Activated CD4-positive, CD25-positive, alpha-beta regulatory T cell treated with anti-CD3 and anti-CD28 coated beads, Interleukin-2, amount 50 U/mL, for 24 hours (primary cell): ENCODE measurements at regions not wholly inside any gene's neighbourhood (a gene's known extent, or its start where the extent isn't known, plus 50 kb on each side); places are given as distances from the start of the nearest gene placed in this dataset.
"Not testable (repeated sequence)": the region's sequence is repeated elsewhere in the genome, so short reads cannot be mapped to it uniquely, and the experiment has no call there.

Experiments
- ATAC-seq, 2 donors: fragments of 150-1000 bp; cut with Tn5 transposase; one replicate each; pipeline ENCODE4 v1.10.0; 2021; ENCODE audit warnings: mild to moderate bottlenecking in 1 of 2, moderate library complexity in 1 of 2

DNA sequence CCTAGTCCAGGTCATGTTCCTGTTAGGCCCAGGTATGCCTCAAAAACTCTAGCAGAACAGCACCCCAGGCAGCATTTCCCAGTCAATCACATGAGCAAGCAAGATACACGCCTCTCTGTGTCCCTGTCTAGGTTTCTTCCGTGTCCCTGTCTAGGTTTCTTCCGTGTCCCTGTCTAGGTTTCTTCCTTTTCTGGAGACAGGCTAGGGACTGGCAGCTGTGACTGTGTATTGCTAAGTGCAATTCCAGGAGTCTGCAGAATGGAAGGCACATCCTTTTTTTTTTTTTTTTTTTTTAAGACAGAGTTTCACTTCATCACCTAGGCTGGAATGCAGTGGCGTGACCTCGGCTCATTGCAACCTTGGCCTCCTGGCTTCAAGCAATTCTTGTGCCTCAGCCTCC, 77.6 kb downstream of the SETD4 start:
- ATAC-seq: no peak

DNA sequence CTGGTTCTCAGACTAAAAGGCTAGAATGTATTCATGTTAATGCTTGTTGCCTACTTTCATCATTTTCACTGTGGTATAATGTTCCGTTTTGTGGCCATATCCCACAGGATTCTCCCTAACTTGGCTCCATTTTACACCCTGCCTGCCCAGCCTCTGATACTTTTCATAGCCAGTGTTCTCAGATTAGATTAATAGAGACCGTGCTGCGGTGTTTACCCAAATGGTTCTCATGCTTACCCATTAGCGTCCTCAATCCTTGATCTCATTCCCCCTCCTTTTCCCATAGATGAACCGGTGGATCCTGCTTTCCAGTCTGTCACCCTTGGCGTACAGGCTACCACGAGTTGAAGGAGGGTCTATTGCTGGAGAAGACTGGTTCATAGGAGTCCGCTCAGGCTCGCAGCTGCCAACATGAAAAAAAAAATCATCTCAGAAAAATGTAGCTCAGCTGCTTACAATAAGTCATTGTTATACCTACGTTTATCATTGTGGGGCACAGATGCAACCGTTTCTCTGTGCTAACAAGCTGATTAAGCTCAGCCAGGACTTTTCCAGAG, 78.7 kb downstream of the SETD4 start:
- ATAC-seq: no peak

DNA sequence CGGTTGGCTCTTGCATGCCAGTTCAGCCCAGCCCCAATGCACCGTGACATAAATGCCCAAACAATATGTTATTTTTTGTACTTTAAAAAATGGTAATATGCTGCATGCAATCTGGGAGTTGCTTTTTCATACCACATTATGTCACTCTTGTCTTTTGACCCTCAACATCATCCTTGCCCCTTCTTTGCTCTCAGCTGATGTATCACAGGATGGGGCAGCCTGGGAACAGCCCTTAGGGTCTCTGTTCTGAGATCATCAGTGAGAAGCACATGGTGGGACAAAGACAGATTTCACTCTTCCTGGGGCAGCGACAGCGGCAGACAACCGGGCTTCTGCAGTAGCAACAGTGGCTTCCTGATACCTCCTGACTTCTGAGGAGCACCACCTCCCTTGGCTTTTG, 79.5 kb downstream of the SETD4 start:
- no peak for ATAC-seq

DNA sequence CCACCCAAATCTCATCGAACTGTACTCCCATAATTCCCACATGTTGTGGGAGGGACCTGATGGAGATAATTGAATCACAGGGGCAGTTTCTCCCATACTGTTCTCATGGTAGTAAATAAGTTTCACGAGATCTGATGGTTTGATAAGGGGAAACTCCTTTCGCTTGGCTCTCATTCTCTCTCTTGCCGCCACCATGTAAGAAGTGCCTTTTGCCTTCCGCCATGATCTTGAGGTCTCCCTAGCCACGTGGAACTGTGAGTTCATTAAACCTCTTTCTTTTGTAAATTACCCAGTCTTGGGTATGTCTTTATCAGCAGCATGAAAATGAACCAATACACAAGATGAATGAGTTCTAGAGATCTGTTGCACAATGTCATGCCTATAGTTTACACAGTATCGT, 82.5 kb downstream of the SETD4 start:
- not testable (repeated sequence) for ATAC-seq

DNA sequence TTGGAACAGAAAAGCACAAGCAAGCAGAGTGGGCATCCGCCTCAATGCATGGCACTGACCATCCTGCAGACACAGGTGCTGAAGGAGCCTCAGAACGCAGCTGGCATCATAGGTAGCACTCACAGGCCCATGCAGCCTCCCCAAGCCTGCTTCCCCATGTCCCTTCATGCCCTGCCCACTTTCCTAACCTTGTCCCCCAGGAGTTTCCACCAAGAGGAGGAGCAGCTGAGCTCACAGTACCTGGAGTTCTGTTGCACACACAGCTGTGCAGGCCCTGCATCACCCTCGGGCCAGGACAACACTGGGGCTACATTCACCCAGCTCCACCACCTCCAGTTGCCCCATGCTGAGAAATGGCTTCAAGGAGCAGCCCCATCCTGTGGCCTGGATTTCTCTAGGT, 83.4 kb downstream of the SETD4 start:
- no peak for ATAC-seq

DNA sequence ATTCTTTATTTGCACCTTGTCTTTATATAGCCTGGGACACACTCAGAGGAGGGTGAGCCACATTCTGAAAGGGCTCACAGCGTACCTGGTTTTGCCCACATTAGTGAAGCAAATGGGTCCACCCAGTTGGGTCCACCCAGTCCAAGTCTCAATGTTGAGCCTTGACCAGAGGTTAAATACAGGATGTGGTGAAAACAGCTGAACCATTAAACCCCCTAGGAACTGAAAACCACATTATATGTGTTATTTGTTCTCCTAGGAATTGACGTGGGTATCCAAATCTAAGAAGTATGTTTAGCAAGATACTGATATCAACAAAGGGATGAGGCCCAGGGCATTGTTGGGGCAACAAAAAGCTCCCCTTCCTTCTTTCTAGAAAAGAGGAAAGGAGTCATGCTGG, 83.8 kb downstream of the SETD4 start:
- ATAC-seq: no peak

DNA sequence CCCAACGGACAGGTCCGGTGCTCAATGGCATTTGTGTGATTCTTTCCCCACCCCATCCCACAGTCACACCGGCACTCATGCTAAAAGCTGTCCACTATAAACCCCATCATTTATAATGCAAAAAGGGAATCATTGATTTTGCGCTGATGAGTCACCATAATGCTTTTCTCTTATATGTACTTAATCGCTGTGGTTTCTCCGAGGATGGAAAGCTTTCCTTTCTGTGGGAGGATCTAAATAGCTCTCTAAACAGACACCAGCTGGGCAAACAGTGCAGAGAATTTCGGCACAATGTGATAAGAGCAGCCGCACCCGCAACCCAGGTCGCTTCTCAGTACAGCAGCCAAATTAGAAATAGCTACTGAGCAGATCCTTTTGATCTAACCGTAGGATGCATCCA, 85.6 kb downstream of the SETD4 start:
- no peak for ATAC-seq

DNA sequence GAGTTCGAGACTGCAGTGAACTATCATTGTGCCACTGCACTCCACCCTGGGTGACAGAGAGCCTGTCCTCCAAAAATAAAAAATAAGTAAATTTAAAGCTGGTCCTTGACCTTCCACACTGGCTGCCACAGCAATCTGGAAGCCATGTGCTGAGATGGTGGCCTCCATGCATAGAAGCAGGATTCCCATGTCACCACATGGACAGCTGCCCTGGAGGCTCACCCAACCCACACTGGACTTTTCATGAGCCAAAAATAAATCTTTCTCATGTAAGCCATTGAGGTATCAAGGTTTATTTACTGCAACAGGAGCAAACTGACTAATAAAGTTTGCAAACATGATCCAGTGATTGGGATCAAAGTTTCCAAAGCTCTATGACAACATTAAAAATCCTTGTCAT, 88.5 kb downstream of the SETD4 start:
- ATAC-seq: no peak

DNA sequence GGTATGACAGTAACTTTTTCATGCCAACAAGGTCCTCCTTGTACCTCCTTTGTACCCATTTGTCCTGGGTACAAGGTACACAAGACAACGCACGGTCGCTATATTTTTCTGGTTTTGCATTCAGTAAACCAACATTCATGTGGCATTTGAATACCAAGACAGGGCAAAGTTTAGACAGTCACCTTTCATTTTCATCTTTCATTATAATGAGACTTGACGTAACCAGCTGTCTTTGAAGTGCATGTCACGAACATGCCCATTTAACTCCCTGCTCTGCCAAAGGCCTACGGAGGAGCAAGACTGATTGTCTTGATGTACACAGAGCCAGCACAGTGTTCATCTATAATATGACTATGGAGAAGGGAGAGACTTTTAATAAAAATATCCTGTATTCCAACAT, 91.0 kb downstream of the SETD4 start:
- no peak for ATAC-seq

DNA sequence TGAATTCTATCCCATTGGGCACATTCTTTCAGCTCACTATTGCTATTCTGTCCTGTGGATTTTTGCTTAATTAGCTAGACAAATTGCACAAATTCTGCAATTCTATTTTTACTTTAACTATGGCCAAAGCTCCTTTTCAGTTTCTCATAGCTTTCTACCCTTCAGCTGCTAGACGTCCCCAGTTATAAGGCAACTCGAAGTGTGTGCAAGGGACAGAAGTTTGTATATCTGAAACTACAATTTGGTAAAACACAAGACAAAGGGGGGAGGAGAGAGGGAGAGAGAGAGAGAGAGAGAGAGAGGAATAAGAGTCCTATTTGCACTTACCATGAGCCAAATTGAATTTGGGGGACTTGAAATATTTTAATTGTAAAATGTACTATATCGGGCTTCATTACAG, 91.8 kb downstream of the SETD4 start:
- ATAC-seq: no peak

DNA sequence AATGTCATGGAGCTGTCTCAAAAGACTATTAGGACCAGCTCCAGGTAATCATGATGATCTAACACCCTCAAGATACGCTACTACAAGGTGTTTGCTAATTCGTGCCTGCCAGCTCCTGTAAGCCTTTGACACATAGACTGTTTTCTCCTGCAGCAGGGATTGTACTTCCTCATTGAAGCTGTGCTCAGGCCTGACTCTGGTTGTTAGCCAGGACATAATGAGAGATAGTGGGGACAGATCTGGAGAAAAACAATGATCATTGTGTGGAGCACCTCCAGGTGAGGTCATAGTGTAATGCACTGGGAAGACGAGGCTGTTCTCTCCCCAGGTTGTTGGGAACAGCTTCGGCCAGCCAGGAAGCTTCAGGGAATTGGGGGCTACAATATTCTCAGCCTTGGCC, 94.6 kb downstream of the SETD4 start:
- no peak for ATAC-seq

DNA sequence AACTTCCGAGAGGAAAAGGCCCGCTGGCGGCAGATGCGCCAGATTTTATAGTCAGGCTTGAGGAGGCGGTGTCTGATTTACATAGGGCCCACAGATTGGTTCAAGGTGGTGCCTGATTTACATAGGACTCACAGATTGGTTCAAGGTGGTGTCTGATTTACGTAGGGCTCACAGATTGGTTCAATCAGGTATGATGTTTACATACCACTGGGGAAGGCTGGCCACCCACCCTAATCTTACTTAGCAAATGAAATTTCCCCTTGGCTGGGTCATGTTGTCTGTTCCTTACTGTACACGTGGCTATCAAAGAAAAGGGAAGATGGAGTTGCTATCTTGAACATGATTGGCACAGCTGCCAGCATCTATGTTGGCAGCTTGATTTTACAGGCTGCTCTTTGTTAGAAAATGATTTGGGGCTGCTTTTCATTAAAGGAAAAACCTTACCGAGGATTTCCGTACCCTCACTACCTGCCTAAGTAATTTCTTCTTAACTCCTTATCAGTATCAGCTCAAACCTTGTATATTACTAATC, 96.3 kb downstream of the SETD4 start:
- no peak for ATAC-seq

DNA sequence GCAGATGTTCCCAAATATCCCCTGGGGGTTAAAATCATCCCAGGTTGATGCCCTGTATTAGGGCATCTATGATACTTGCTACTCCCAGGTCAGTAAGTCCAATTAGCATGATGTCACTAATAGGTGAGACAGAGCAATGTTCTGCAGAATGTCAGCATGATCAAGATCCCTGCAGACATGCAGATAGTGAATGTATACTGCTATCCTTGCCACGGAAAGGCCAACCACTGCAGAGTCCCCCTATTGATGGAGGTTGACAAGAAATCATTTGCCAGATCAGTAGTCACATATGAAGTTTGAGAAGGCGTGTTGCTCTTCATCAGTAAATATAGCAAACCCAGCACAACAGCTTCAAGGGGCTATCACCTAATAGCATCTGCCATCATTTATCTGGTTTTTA, 97.4 kb downstream of the SETD4 start:
- no peak for ATAC-seq

DNA sequence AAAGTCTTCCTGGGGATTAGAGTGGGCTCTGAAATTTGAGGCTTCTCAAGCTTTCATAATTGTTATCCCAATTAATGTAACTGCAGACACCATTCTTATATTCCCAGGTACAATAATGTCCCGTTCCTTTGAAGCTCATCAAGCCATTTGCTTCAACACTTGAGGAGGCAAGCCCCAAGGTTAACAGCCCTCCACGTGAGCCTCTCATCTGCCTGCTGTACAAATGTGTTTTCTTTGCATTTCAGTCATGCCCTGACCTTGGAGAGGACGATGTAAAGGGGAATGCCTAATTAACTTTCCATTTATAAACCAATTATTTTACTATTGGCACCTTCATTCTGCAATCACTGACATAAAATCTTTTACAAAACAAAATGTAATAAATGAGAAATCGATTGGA, 106.3 kb downstream of the SETD4 start:
- no peak for ATAC-seq

DNA sequence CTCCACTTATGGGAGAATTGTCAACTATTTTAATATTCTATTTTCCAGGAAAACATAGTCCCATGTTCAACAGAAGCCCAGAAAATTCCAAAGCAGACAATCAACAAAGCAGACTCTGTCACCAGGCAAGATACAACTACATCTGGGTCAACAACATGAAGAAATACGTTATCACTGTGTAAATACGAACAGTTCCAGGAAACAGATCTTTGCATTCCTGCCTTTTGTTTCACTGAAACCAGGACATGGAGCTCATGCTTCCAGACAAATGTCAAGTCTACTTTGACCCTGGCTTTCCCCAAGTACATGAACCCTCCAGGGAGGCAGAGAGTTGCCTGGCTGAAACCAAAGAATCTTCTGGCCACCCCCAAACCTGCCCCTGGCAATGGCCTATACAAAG, 106.7 kb downstream of the SETD4 start:
- ATAC-seq: no peak

DNA sequence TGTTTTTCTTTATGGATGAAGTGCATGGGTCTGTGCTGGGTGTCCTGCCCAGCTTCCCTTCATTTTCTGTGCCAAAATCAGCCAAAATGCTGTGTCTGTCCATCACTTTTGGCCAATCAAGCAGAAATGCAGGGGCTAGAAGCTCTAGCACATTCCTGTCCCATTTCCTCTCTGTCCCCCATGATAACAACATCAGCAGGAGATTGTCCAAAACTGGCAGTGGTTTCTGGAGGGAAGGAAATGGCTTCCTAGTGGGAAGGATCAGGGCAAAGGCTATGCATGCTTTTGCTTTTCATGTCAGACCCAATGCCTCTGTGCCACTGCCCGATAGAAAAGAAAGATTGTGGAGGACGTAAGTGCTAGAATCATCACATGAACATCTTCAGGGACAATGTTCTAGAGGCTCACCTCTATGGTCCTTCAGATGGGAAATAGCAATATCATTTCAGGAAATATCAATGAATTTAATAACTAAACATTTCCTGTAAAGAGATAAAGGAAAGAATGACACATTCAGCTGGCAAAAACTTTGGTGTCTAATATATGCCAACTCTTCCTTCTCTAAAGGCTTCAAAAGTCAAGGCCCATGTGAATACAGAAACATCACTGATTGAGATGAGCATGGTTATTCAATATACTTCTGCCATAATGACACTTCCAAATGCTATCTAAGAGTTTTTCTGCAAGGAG, 107.5 kb downstream of the SETD4 start:
- no peak for ATAC-seq

DNA sequence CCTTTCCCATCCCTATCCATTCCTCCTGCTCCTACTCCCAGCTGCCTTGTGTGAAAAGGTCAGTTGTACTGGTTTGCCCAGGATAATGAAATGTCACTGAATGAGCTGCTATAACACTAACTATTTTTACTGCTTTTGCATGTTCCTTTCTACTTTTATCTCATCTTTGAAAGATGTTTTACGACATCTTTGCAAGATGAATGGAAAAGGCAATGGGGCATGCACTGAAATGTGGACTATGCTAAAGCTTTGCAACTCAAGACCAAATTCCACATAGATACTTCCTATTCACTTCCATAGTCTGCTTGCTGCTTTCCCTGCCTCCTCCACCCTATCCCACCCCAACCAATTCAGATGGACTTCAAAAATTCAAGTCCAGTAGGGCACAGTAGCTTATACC, 111.3 kb downstream of the SETD4 start:
- no peak for ATAC-seq

DNA sequence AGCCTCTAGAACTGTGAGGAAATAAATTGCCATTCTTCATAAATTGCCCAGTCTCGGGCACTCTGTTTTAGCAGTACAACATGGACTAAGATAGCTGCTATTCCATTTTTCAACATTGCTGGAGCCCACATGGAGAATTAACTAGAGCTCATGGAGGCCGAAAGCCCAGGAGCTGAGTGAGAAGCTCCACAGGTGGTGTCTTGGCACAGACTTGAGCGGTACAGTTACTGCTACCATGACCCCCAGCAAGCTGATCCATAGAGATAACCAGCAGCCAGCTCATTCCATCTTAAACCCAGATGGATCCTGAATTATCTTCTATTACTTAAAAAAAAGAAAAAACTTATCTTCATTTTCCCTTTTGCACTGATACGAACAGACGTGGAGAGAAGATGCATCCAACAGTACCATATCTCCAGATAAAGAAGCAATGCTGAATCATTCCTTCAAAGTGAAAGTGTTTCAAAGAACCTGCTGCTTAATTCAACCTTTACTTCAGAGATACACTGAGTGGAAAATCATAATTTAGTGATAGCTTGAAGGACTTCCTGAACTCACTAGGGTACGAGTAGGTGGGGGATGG, 115.1 kb downstream of the SETD4 start:
- ATAC-seq: no peak

DNA sequence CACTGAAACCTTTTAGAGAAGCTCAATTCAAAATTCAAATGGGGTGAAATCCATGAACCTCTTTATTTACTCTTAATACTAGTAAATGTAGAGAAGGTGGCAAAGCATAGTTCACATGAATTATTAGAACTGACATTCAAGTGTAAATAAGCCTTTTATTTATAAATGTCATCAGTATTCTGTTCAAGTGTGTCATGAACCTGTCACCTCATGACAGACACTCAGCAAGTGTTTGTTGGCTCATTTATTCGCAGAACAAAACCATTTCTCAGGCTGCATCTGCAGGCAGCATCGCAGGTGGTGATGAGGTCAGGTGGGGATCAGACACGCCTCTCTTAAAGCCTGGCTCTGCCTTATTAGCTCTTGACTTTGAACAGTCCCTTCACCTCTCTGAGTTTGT, 116.6 kb downstream of the SETD4 start:
- ATAC-seq: no peak

DNA sequence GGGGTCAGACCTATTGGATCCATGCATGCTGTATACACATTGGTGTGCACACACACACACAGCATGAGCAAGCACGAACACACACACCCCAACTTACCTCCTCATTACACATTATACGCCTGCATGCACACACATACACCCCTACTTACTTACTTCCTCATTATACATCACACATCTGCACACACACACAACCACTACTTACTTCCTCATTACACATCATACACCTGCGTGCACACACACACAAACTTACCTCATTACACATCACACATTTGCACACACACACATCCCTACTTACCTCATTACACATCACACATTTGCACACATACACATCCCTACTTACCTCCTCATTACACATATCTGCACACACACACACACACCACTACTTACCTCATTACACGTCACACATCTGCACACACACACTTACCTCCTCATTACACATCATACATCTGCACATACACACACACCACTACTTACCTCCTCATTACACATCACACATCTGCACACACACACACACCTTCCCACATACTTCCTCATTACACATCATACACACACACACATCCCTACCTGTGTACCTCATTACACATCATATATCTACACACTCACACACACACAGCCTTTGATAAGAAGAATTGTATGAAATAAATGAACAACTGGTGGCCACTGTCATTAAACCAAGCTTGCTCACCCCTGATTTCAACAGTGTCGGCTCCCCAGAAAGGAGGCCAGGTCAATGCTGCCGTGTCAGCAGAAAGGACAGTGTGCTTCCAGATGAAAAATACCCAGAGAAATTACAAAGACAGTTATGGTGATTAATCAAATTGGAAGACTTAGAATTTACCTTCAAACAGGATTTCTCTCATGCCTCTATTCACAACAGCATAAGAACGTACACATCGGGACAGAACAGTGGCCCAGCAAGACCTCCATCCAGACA, 117.8 kb downstream of the SETD4 start:
- no peak for ATAC-seq

DNA sequence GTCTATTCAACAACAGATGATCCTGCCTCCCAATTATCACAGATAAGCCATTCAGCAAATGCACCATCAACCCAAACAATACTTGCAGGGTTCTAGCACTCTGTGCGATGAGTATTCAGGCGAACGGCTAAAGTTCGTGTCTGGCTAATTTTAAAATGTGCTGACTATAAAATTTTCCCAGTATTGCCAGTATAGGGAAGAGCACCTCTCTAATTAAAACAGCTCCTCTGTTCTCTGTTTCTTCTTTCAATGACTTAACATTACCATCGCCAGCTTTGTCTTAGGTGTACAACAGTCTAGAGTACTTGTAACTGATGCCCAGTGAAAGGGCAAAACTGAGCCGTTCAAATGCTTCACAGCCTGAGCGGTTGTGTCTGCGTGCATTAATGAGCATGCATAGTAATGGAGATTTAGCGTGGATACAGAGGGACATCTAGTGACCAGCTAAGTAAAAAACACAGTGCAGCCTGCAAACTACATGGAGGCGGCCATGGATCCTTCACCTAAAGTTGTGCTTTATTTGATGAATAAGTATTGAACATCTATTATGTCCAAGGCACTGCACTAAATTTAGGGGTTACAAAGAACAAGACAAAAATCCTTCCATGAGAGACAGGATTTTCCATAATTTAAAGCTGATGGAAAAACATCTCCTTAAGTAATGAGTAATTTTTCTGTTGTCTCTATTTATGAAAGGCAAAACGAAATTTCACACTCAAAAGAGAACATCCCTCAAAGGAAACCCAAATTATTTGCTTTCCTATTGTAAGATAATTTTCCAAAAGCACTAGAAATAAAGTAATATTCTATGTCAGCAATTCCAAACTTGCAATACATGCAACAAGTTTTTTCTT, 120.0 kb downstream of the SETD4 start:
- no peak for ATAC-seq

DNA sequence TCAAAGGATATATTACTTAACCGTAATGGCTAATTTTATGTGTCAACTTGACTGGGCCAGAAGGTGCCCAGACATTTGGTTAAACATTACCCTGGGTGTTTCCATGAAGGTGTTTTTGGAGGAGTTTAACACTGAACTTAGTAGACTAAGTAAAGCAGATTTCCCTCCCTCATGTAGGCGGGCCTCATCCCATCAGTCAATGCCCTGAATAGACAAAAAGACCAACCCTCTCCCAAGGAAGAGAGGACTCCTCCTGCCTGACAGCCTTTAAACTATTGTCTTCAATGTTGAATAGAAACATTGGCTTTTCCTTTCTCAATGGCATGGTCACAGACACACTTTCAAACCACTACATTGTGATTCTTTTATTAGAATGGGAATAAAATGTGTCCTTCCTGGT, 121.9 kb downstream of the SETD4 start:
- no peak for ATAC-seq
